ENCODE measurements at regions not wholly inside any gene's neighbourhood (a gene's known extent, or its start where the extent isn't known, plus 50 kb on each side); places are given as distances from the start of the nearest gene placed in this dataset. TPM values are rescaled to one million over a fixed set of nuclear protein-coding genes. Genes with fewer than 3 reads are reported as not detected.
A peak's percentile ranks its signal among the peaks of the same experiment; 100 is the strongest.
"Not testable (repeated sequence)": the region's sequence is repeated elsewhere in the genome, so short reads cannot be mapped to it uniquely, and the experiment has no call there.

GRCh38 chr9:65223986-65224385 lies 61.0 kb downstream of the FOXD4L5 start:
- ATAC-seq; H3K27ac ChIP-seq; DNase-seq; H3K4me3 ChIP-seq; H3K9me3 ChIP-seq; H3K4me1 ChIP-seq; H3K36me3 ChIP-seq (replicated peaks in 1 of 2; ENCODE audit: insufficient read depth in 1 of 2, low read depth in 2 of 2); intact Hi-C loops (cut with DNase I); H3K27me3 ChIP-seq: not testable (repeated sequence)
- WGBS, 2 donors: 83 to 96% methylated on average over 2 of the region's 2 CpGs

DNA sequence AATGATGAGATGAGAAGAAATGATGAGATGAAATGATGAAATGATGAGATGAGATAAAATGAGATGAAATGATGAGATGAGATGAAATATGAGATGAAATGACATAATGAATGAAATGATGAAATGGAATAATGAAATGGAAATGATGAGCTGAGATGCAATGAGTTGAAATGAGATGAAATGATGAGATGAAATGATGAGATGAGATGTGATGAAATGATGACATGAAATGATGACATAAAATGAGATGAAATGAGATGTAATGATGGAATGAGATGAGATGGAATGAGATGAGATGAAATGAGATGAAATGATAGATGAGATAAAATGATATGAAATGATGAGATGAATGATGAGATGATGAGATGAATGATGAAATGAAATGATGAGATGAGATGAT lies 76.2 kb downstream of the FOXD4L5 start:
- H3K4me1 ChIP-seq; intact Hi-C loops (cut with DNase I); H3K27ac ChIP-seq; H3K9me3 ChIP-seq; H3K36me3 ChIP-seq (replicated peaks in 1 of 2; ENCODE audit: insufficient read depth in 1 of 2, low read depth in 2 of 2); DNase-seq; H3K27me3 ChIP-seq; H3K4me3 ChIP-seq; ATAC-seq: not testable (repeated sequence)

- H3K36me3 ChIP-seq (replicated peaks in 1 of 2; ENCODE audit: insufficient read depth in 1 of 2, low read depth in 2 of 2); H3K4me3 ChIP-seq; ATAC-seq; H3K27me3 ChIP-seq; H3K9me3 ChIP-seq; H3K4me1 ChIP-seq; DNase-seq; intact Hi-C loops (cut with DNase I); H3K27ac ChIP-seq: not testable (repeated sequence)
- WGBS, 2 donors: no CpG with 5 or more reads among the region's 1 CpG
These were observed 77.7 kb downstream of the FOXD4L5 start for GRCh38 chr9:65207273-65207672.

DNA sequence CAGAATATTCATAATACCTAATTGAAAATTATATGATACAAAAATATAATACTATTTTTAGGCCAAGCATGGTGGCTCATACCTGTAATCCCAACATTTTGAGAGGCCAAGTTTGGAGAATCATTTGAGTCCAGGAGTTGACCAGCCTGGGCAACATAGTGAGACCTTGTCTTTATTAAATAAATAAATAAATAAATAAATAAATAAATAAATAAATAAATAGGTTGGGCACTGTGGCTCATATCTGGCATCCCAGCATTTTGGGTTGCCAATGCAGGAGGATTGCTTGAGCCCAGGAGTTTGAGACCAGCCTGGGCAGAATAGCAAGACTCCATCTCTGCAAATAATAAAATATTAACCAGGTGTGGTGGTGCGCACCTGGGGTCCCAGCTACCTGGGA lies 79.2 kb downstream of the FOXD4L5 start:
- H3K4me3 ChIP-seq; H3K36me3 ChIP-seq (replicated peaks in 1 of 2; ENCODE audit: insufficient read depth in 1 of 2, low read depth in 2 of 2); ATAC-seq; H3K27ac ChIP-seq; intact Hi-C loops (cut with DNase I); H3K9me3 ChIP-seq; H3K4me1 ChIP-seq; H3K27me3 ChIP-seq; DNase-seq: not testable (repeated sequence)
- no CpG with 5 or more reads among the region's 1 CpG for WGBS, 2 donors

DNA sequence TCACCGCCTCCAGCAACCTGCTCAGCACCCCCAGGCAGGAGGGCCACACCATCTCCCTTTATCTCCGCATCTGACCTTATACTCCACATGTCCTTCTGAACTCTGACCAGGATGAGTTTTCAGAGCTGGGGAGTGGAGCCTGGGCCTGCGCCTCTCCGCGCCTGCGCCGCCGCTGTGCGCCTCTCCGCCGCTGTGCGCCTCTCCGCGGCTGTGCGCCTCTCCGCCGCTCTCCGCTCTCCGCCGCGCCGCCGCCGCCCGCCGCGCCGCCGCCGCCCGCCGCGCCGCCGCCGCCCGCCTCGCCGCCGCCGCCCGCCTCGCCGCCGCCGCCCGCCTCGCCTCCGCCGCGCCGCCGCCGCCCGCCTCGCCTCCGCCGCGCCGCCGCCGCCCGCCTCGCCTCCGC lies 89.2 kb downstream of the FOXD4L5 start:
- H3K36me3 ChIP-seq (replicated peaks in 1 of 2; ENCODE audit: insufficient read depth in 1 of 2, low read depth in 2 of 2); intact Hi-C loops (cut with DNase I); H3K4me3 ChIP-seq; H3K4me1 ChIP-seq; H3K9me3 ChIP-seq; H3K27ac ChIP-seq; H3K27me3 ChIP-seq; ATAC-seq: not testable (repeated sequence)
- DNase-seq: peak in 2 of 4 donors; percentile 0 to 1
- WGBS, 2 donors: 70 to 87% methylated on average over 43 to 51 of the region's 65 CpGs

DNA sequence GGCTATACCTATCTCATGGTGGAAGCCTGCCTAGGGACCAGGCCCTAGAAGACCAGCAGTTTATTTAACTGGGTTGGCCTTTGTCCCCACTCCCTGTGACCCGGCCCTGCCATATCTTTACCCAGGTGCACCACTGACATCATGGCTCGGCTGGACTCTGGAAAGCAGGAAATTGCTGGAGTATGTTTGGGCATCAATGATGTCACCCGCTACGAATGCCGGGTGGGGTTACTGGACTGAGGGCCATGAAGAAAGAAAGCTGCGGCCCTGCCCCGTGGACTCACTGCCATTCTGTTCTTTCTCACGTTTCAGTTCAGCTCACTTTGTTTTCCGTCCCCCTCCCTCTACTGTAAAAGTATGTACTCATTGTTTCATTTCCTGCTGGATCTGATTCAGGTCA lies 129.1 kb downstream of the FOXD4L5 start:
- no CpG with 5 or more reads among the region's 9 CpGs for WGBS, 2 donors
- H3K27ac ChIP-seq; H3K27me3 ChIP-seq; H3K4me3 ChIP-seq; H3K9me3 ChIP-seq; H3K36me3 ChIP-seq (replicated peaks in 1 of 2; ENCODE audit: insufficient read depth in 1 of 2, low read depth in 2 of 2); H3K4me1 ChIP-seq; ATAC-seq; intact Hi-C loops (cut with DNase I): not testable (repeated sequence)
- DNase-seq: peak in 3 of 4 donors; percentile 1 to 41 (median 3)

Small RNA genes lying in the stretch of these regions (small RNA-seq; reads per million reads assigned to genes)
- gene AL512605.2: not detected

Data from body of pancreas (tissue), 4 donors.